ENCODE measurements at regions not wholly inside any gene's neighbourhood (a gene's known extent, or its start where the extent isn't known, plus 50 kb on each side); places are given as distances from the start of the nearest gene placed in this dataset.

DNA sequence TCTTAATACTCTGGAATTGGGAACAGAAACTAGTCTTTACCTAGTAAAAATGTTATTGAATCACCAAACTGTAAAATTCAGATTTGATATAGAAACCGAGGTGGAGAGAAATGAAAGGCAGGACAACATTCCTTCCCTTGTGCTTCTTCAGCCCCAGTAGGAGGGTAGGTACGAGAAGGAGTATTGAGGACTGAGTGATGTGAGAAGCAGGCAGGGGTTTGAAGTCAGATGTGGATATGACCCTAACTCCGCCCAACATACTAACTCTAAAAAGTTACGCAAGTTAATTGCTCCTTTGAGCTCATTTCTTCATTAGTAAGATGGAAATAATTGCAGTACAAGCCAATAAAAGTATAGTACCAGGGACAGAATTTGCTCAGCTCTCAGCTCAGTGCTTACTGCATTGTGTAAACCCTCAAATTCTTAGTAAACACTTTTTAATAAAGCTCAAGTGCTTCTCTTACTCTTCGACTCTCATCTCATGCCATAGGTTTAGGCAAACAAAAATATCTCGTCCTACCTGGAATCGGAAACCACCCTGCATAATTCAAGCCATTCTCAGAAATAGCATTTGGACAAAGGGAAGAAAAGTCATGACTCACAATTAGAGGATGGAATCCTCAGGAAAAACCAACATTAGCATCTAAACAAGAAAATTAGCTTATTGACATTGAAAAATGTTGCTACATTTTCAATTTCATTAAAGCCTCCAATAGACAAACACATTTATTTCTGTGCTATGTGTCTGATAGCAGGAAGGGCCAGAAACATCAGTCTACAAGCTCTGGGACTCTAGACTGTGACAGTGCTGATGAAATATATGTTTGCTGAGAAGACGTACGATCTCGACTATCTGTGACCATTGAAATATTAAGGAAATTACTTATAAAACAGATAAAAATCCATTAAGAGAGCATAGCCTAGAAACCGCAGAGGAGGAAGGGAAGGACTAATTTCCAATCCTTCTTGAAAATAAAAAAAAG lies 161.3 kb downstream of the HNMT start:
- no peak overlapping the region for H3K9ac ChIP-seq (ENCODE audit: insufficient read length)
- no peak for DNase-seq (ENCODE audit: low read depth, low spot score)
- no peak for TF ChIP-seq POLR2AphosphoS5 (IDR thresholded peaks at IDR 0.05; ENCODE audit: borderline replicate concordance, low read depth, low read length)
- no peak for TF ChIP-seq EZH2 (IDR thresholded peaks at IDR 0.05)
- TF ChIP-seq FOXP2 (optimal IDR thresholded peaks at IDR 0.05; ENCODE audit: control extremely low read depth, extremely low read length, insufficient read depth), result no peak
- H3K9me3 ChIP-seq (ENCODE audit: low read depth, low read length), result no peaks in the 10 kb centered on the region
- H3K27ac ChIP-seq, result no peak overlapping the region
- no peaks in the 10 kb centered on the region for H3K36me3 ChIP-seq (ENCODE audit: insufficient read depth, low read length)
- H3K4me3 ChIP-seq, result no peak overlapping the region

DNA sequence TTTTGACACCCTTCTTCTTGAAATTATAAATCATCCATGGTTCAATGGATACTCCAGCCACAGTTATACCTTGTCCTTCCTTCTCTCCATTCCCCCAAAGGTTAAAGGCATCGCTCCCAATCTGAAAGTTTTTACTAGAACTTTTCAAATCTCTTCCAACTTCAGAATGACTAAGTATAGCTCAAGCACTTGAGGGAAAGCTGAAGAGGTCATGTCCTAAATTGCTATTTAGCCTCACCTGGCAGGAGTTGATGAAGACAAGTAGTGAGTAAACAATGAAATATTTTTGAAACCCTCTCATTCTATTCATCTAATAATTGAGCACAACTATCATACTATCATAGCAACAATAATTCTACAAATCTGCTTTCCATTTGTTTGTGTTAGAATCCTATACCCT lies 167.8 kb downstream of the HNMT start:
- no peaks in the 10 kb centered on the region for H3K36me3 ChIP-seq (ENCODE audit: insufficient read depth, low read length)
- H3K4me3 ChIP-seq, result no peak overlapping the region
- TF ChIP-seq POLR2AphosphoS5 (IDR thresholded peaks at IDR 0.05; ENCODE audit: borderline replicate concordance, low read depth, low read length) (no peak), EZH2 (IDR thresholded peaks at IDR 0.05) (no peak), FOXP2 (optimal IDR thresholded peaks at IDR 0.05; ENCODE audit: control extremely low read depth, extremely low read length, insufficient read depth) (no peak)
- no peak for DNase-seq (ENCODE audit: low read depth, low spot score)
- no peak overlapping the region for H3K9ac ChIP-seq (ENCODE audit: insufficient read length)
- no peak overlapping the region for H3K27ac ChIP-seq
- no peaks in the 10 kb centered on the region for H3K9me3 ChIP-seq (ENCODE audit: low read depth, low read length)

GRCh38 chr2:138137949-138138348 lies 173.7 kb downstream of the HNMT start:
- no peaks in the 10 kb centered on the region for H3K36me3 ChIP-seq (ENCODE audit: insufficient read depth, low read length)
- DNase-seq (ENCODE audit: low read depth, low spot score), result no peak
- H3K9ac ChIP-seq (ENCODE audit: insufficient read length), result no peak overlapping the region
- H3K27ac ChIP-seq, result no peak overlapping the region
- H3K4me3 ChIP-seq, result no peak overlapping the region
- no peaks in the 10 kb centered on the region for H3K9me3 ChIP-seq (ENCODE audit: low read depth, low read length)
- TF ChIP-seq FOXP2 (optimal IDR thresholded peaks at IDR 0.05; ENCODE audit: control extremely low read depth, extremely low read length, insufficient read depth) (no peak), EZH2 (IDR thresholded peaks at IDR 0.05) (no peak), POLR2AphosphoS5 (IDR thresholded peaks at IDR 0.05; ENCODE audit: borderline replicate concordance, low read depth, low read length) (no peak)

DNA sequence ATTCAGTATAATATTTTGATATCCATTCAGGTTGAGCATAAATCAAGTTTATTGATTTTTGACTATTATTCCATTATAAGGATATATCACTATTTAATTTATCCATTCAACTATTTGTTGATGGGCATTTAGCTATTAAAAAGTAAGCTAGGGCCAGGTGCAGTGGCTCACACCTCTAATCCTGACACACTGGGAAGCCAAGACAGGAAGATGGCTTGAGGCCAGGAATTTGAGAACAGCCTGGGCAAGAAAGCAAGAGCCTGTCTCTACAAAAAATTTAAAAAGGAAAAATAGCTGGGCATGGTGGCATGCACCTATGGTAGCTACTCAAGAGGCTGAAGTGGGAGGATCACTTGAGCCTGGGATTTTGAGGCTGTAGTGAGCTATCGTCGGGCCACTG lies 183.5 kb downstream of the HNMT start:
- no peak overlapping the region for H3K9ac ChIP-seq (ENCODE audit: insufficient read length)
- DNase-seq (ENCODE audit: low read depth, low spot score), result no peak
- no peak overlapping the region for H3K4me3 ChIP-seq
- TF ChIP-seq EZH2 (IDR thresholded peaks at IDR 0.05) (no peak), FOXP2 (optimal IDR thresholded peaks at IDR 0.05; ENCODE audit: control extremely low read depth, extremely low read length, insufficient read depth) (no peak), POLR2AphosphoS5 (IDR thresholded peaks at IDR 0.05; ENCODE audit: borderline replicate concordance, low read depth, low read length) (no peak)
- no peaks in the 10 kb centered on the region for H3K36me3 ChIP-seq (ENCODE audit: insufficient read depth, low read length)
- no peaks in the 10 kb centered on the region for H3K9me3 ChIP-seq (ENCODE audit: low read depth, low read length)
- H3K27ac ChIP-seq, result no peak overlapping the region

- no peak for TF ChIP-seq POLR2AphosphoS5 (IDR thresholded peaks at IDR 0.05; ENCODE audit: borderline replicate concordance, low read depth, low read length)
- no peak for TF ChIP-seq EZH2 (IDR thresholded peaks at IDR 0.05)
- no peak for TF ChIP-seq FOXP2 (optimal IDR thresholded peaks at IDR 0.05; ENCODE audit: control extremely low read depth, extremely low read length, insufficient read depth)
These were observed 191.0 kb downstream of the HNMT start for GRCh38 chr2:138155304-138155703.

GRCh38 chr2:138157372-138157771 lies 193.1 kb downstream of the HNMT start:
- no peak for TF ChIP-seq FOXP2 (optimal IDR thresholded peaks at IDR 0.05; ENCODE audit: control extremely low read depth, extremely low read length, insufficient read depth)
- no peak for TF ChIP-seq POLR2AphosphoS5 (IDR thresholded peaks at IDR 0.05; ENCODE audit: borderline replicate concordance, low read depth, low read length)
- TF ChIP-seq EZH2 (IDR thresholded peaks at IDR 0.05), result no peak
- no peak overlapping the region for H3K9ac ChIP-seq (ENCODE audit: insufficient read length)
- H3K36me3 ChIP-seq (ENCODE audit: insufficient read depth, low read length), result no peaks in the 10 kb centered on the region
- no peaks in the 10 kb centered on the region for H3K9me3 ChIP-seq (ENCODE audit: low read depth, low read length)
- H3K4me3 ChIP-seq, result no peak overlapping the region
- no peak overlapping the region for H3K27ac ChIP-seq
- no peak for DNase-seq (ENCODE audit: low read depth, low spot score)

More at GRCh38 chr2:138155304-138155703, 191.0 kb downstream of the HNMT start:
- no peaks in the 10 kb centered on the region for H3K36me3 ChIP-seq (ENCODE audit: insufficient read depth, low read length)
- H3K27ac ChIP-seq, result no peak overlapping the region
- no peak for DNase-seq (ENCODE audit: low read depth, low spot score)
- no peaks in the 10 kb centered on the region for H3K9me3 ChIP-seq (ENCODE audit: low read depth, low read length)
- no peak overlapping the region for H3K9ac ChIP-seq (ENCODE audit: insufficient read length)
- no peak overlapping the region for H3K4me3 ChIP-seq

GRCh38 chr2:138170485-138170884 lies 206.2 kb downstream of the HNMT start:
- TF ChIP-seq FOXP2 (optimal IDR thresholded peaks at IDR 0.05; ENCODE audit: control extremely low read depth, extremely low read length, insufficient read depth), result no peak
- Histone ChIP-seq H3K9ac (ENCODE audit: insufficient read length) (no peak overlapping the region), H3K4me3 (no peak overlapping the region), H3K9me3 (ENCODE audit: low read depth, low read length) (no peaks in the 10 kb centered on the region), H3K27ac (no peak overlapping the region), H3K36me3 (ENCODE audit: insufficient read depth, low read length) (no peaks in the 10 kb centered on the region)
- no peak for DNase-seq (ENCODE audit: low read depth, low spot score)

DNA sequence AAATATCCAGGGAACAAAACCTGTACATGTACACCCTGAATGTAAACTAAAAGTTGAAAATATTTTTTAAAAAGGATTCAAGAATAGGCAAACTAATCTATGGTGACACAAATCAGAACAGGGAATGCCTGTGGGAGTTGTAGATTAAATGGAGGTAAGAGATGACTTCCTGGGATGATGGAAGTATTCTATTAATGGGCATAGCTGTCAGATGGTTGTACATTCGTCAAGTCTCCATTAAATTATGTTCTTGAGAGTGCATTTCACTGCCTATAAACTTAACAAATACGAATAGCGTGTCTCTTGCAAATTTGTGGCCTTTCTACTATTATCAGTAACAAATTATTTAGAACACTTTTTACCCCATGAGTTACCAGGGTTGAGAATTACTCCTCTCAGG lies 207.0 kb downstream of the HNMT start:
- H3K36me3 ChIP-seq (ENCODE audit: insufficient read depth, low read length), result no peaks in the 10 kb centered on the region
- TF ChIP-seq POLR2AphosphoS5 (IDR thresholded peaks at IDR 0.05; ENCODE audit: borderline replicate concordance, low read depth, low read length) (no peak), FOXP2 (optimal IDR thresholded peaks at IDR 0.05; ENCODE audit: control extremely low read depth, extremely low read length, insufficient read depth) (no peak), EZH2 (IDR thresholded peaks at IDR 0.05) (no peak)
- no peaks in the 10 kb centered on the region for H3K9me3 ChIP-seq (ENCODE audit: low read depth, low read length)
- H3K4me3 ChIP-seq, result no peak overlapping the region
- H3K27ac ChIP-seq, result no peak overlapping the region
- no peak overlapping the region for H3K9ac ChIP-seq (ENCODE audit: insufficient read length)
- DNase-seq (ENCODE audit: low read depth, low spot score), result no peak

Measured in SK-N-MC (cell line).